A673 (cell line): ENCODE measurements at regions not wholly inside any gene's neighbourhood (a gene's known extent, or its start where the extent isn't known, plus 50 kb on each side); places are given as distances from the start of the nearest gene placed in this dataset.

Experiments used
- EZH2 ChIP-seq: fragments of 200-600 bp; sonication (generic); IDR thresholded peaks from 2 replicates; pipeline ENCODE4 v1.6.1; 2017; ENCODE audit warnings: borderline replicate concordance, low read depth, mild to moderate bottlenecking, mixed read lengths, antibody characterized with exemption, low read length; ENCODE audit not compliant: poor library complexity, severe bottlenecking
- TF ChIP-seq, protein P1 (sequence below): fragments of 300-800, 200-600 bp; sonication (generic); conservative IDR thresholded peaks from 2 replicates; pipeline ENCODE4 v1.5.1; 2017; ENCODE audit warnings: low read depth, mild to moderate bottlenecking, antibody characterized with exemption, low read length, moderate library complexity, mixed read lengths

GRCh38 chr7:3151784-3152183, 108.1 kb upstream of the CARD11 start:
- TF ChIP-seq, protein P1, sequence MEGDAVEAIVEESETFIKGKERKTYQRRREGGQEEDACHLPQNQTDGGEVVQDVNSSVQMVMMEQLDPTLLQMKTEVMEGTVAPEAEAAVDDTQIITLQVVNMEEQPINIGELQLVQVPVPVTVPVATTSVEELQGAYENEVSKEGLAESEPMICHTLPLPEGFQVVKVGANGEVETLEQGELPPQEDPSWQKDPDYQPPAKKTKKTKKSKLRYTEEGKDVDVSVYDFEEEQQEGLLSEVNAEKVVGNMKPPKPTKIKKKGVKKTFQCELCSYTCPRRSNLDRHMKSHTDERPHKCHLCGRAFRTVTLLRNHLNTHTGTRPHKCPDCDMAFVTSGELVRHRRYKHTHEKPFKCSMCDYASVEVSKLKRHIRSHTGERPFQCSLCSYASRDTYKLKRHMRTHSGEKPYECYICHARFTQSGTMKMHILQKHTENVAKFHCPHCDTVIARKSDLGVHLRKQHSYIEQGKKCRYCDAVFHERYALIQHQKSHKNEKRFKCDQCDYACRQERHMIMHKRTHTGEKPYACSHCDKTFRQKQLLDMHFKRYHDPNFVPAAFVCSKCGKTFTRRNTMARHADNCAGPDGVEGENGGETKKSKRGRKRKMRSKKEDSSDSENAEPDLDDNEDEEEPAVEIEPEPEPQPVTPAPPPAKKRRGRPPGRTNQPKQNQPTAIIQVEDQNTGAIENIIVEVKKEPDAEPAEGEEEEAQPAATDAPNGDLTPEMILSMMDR, result no peak
- no peak for TF ChIP-seq EZH2
